SK-N-SH treated with all-trans-retinoic acid at 6 μM for 48 hours (cell line): ENCODE measurements at regions not wholly inside any gene's neighbourhood (a gene's known extent, or its start where the extent isn't known, plus 50 kb on each side); places are given as distances from the start of the nearest gene placed in this dataset.

Source experiments
- ATAC-seq: fragments of 200-7000 bp; cut with Tn5 transposase; 3 replicates; pipeline ENCODE4 v1.9.1; 2020; ENCODE audit warnings: mild to moderate bottlenecking, moderate library complexity
- ARNTL ChIP-seq: fragments of 450-650 bp; formaldehyde crosslinking; IDR thresholded peaks from 2 replicates; pipeline ENCODE4 v1.5.0; 2020; ENCODE audit warnings: low read depth, mild to moderate bottlenecking, moderate library complexity, borderline replicate concordance
- BACH2 ChIP-seq: fragments of 250-450 bp; sonication (Bioruptor Pico); IDR thresholded peaks from 2 replicates; pipeline ENCODE4 v1.9.0; 2021; ENCODE audit warnings: mild to moderate bottlenecking, borderline replicate concordance
- CREB5 ChIP-seq: fragments of 250-450 bp; sonication (Bioruptor Pico); IDR thresholded peaks from 2 replicates; pipeline ENCODE4 v1.5.1; 2020; ENCODE audit warnings: low read depth, mild to moderate bottlenecking, moderate library complexity
- CSDC2 ChIP-seq: fragments of 250-450 bp; sonication (Bioruptor Pico); IDR thresholded peaks from 2 replicates; pipeline ENCODE4 v1.5.0; 2020; ENCODE audit warnings: mild to moderate bottlenecking, moderate library complexity
- CSRNP3 ChIP-seq: fragments of 250-450 bp; sonication (Bioruptor Pico); IDR thresholded peaks from 2 replicates; pipeline ENCODE4 v1.5.1; 2021; ENCODE audit warnings: mild to moderate bottlenecking, moderate library complexity
- ESRRG ChIP-seq: fragments of 250-450 bp; sonication (Bioruptor Pico); IDR thresholded peaks from 2 replicates; pipeline ENCODE4 v1.6.1; 2021; ENCODE audit warnings: mild to moderate bottlenecking
- GLIS3 ChIP-seq: fragments of 250-450 bp; sonication (Bioruptor Pico); IDR thresholded peaks from 2 replicates; pipeline ENCODE4 v1.5.0; 2020; ENCODE audit warnings: mild to moderate bottlenecking, moderate library complexity
- ISL1 ChIP-seq: fragments of 250-450 bp; sonication (Bioruptor Pico); IDR thresholded peaks from 2 replicates; pipeline ENCODE4 v2.1.2; 2022; ENCODE audit warnings: mild to moderate bottlenecking, moderate library complexity
- PATZ1 ChIP-seq: fragments of 250-450 bp; sonication (Bioruptor Pico); IDR thresholded peaks from 2 replicates; pipeline ENCODE4 v1.8.0; 2020; ENCODE audit warnings: mild to moderate bottlenecking, moderate library complexity, borderline replicate concordance
- PPARA ChIP-seq: fragments of 250-450 bp; sonication (Bioruptor Pico); IDR thresholded peaks from 2 replicates; pipeline ENCODE4 v1.5.0; 2020; ENCODE audit warnings: mild to moderate bottlenecking, borderline replicate concordance
- RARB ChIP-seq: fragments of 250-450 bp; sonication (Bioruptor Pico); IDR thresholded peaks from 2 replicates; pipeline ENCODE4 v1.8.0; 2021; ENCODE audit warnings: mild to moderate bottlenecking, moderate library complexity
- SNAI2 ChIP-seq: fragments of 250-450 bp; sonication (Bioruptor Pico); IDR thresholded peaks from 2 replicates; pipeline ENCODE4 v1.5.0; 2020; ENCODE audit warnings: mild to moderate bottlenecking, moderate library complexity
- TOX ChIP-seq: fragments of 250-450 bp; sonication (Bioruptor Pico); IDR thresholded peaks from 2 replicates; pipeline ENCODE4 v1.8.0; 2021; ENCODE audit warnings: mild to moderate bottlenecking, moderate library complexity, borderline replicate concordance
- TSHZ2 ChIP-seq: fragments of 250-450 bp; sonication (Bioruptor Pico); IDR thresholded peaks from 2 replicates; pipeline ENCODE4 v1.5.0; 2020; ENCODE audit warnings: mild to moderate bottlenecking, moderate library complexity
- ZC3H10 ChIP-seq: fragments of 250-450 bp; sonication (Bioruptor Pico); IDR thresholded peaks from 2 replicates; pipeline ENCODE4 v1.5.1; 2021; ENCODE audit warnings: mild to moderate bottlenecking, moderate library complexity
- ZFP3 ChIP-seq: fragments of 250-450 bp; sonication (Bioruptor Pico); IDR thresholded peaks from 2 replicates; pipeline ENCODE4 v1.5.0; 2020; ENCODE audit warnings: mild to moderate bottlenecking, moderate library complexity
- ZFP30 ChIP-seq: fragments of 450-650 bp; formaldehyde crosslinking; IDR thresholded peaks from 2 replicates; pipeline ENCODE4 v1.5.0; 2022; ENCODE audit warnings: mild to moderate bottlenecking, moderate library complexity
- ZNF565 ChIP-seq: fragments of 450-650 bp; formaldehyde crosslinking; conservative IDR thresholded peaks from 2 replicates; pipeline ENCODE4 v1.5.0; 2020; ENCODE audit warnings: low read depth, mild to moderate bottlenecking, moderate library complexity
- ZNF70 ChIP-seq: fragments of 450-650 bp; formaldehyde crosslinking; IDR thresholded peaks from 2 replicates; pipeline ENCODE4 v1.5.0; 2020; ENCODE audit warnings: mild to moderate bottlenecking, moderate library complexity
- ZNF8 ChIP-seq: fragments of 450-650 bp; formaldehyde crosslinking; IDR thresholded peaks from 2 replicates; pipeline ENCODE4 v1.5.0; 2020; ENCODE audit warnings: mild to moderate bottlenecking, moderate library complexity

GRCh38 chr4:14608630-14609029 is 393.7 kb upstream of the CPEB2 start (continued):
- TF ChIP-seq GLIS3, result no peak
- no peak for TF ChIP-seq ZFP30 (CRISPR knock-in tag)
- no peak for TF ChIP-seq RARB (CRISPR knock-in tag)
- TF ChIP-seq ZFP3 (CRISPR knock-in tag), result no peak

- no peak for ATAC-seq
Measured at GRCh38 chr4:14614840-14615239, 387.4 kb upstream of the CPEB2 start.

GRCh38 chr4:14615671-14616070 is 386.6 kb upstream of the CPEB2 start:
- no peak for ATAC-seq

More at GRCh38 chr4:14614840-14615239, 387.4 kb upstream of the CPEB2 start:
- TF ChIP-seq ARNTL (CRISPR knock-in tag), result no peak
- TF ChIP-seq ZNF70, result no peak
- no peak for TF ChIP-seq TSHZ2 (CRISPR knock-in tag)
- TF ChIP-seq CSDC2, result no peak
- TF ChIP-seq, all 23 proteins: peak for 0

GRCh38 chr4:14620567-14621141 is 381.6 kb upstream of the CPEB2 start:
- TF ChIP-seq CREB5 (no peak), CSRNP3 (CRISPR knock-in tag) (no peak), PPARA (no peak), ESRRG (CRISPR knock-in tag) (no peak), BACH2 (CRISPR knock-in tag) (no peak), ISL1 (CRISPR knock-in tag) (no peak), ZFP30 (CRISPR knock-in tag) (no peak), ZC3H10 (CRISPR knock-in tag) (no peak), ZNF565 (no peak), SNAI2 (CRISPR knock-in tag) (no peak), ZNF8 (CRISPR knock-in tag) (no peak), PATZ1 (CRISPR knock-in tag) (no peak), TOX (CRISPR knock-in tag) (no peak), ARNTL (CRISPR knock-in tag) (no peak)
- no peak for ATAC-seq

More at GRCh38 chr4:14615671-14616070, 386.6 kb upstream of the CPEB2 start:
- TF ChIP-seq TSHZ2 (CRISPR knock-in tag), result no peak
- TF ChIP-seq, all 23 proteins: peak for 0
